NAMALWA (cell line): ENCODE measurements at regions not wholly inside any gene's neighbourhood (a gene's known extent, or its start where the extent isn't known, plus 50 kb on each side); places are given as distances from the start of the nearest gene placed in this dataset.

Source experiments
- DNase-seq: peaks from one replicate; pipeline ENCODE4 v3.0.0-alpha.2; 2015; ENCODE audit warnings: low spot score

DNA sequence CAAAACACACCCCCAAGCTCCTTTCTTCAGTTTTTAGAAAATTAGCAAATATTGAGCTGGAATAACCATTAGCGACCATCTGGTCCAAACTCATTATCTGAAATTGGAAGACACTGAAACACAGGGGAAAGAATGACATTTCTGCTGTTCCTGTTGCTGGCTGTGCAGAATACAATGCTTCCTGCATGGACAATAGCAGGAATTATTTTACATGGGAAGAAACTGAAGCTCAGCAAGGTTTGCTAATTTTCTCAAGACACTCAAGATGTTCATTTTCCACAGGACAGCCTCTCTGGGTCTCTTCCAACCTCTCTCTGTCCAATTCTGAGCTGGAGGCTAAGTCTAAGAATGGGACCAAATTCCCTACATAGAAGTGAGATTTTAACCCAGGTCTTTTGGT lies 81.9 kb upstream of the TNS3 start:
- no peak for DNase-seq

- DNase-seq = no peak
These were observed 81.3 kb upstream of the TNS3 start for GRCh38 chr7:47663213-47663612.

DNA sequence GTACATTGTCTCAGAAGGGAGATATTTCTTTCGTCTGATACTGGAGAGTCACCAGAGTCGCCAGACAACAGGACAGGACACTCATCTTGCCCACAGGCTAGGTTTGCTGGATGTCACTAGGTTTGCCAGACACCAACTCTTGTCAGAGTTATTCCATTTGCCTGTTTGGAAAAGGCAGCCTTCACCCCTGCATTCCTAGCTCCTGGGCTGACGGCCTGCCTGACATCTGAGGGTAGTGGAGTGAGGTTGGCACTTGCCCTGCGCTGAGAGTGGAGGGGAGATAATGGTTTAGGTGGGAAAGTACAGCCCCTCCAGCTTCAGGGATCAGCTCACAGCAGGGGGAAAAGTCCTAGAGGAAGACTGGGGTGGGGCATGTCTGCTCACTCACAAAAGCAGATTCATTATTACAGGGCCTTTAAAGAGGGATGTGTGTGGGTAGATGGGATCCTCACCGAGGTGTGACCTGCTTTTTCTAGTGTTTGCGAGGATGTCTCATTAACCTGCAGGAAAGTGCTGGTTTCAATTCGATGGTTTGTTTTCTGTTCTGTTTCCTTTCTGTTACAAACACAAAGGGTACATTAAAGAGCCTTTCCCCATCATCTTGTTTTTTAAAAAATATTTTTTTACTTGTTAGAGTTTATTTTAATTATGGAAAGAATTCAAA lies 79.3 kb upstream of the TNS3 start:
- DNase-seq = no peak

DNA sequence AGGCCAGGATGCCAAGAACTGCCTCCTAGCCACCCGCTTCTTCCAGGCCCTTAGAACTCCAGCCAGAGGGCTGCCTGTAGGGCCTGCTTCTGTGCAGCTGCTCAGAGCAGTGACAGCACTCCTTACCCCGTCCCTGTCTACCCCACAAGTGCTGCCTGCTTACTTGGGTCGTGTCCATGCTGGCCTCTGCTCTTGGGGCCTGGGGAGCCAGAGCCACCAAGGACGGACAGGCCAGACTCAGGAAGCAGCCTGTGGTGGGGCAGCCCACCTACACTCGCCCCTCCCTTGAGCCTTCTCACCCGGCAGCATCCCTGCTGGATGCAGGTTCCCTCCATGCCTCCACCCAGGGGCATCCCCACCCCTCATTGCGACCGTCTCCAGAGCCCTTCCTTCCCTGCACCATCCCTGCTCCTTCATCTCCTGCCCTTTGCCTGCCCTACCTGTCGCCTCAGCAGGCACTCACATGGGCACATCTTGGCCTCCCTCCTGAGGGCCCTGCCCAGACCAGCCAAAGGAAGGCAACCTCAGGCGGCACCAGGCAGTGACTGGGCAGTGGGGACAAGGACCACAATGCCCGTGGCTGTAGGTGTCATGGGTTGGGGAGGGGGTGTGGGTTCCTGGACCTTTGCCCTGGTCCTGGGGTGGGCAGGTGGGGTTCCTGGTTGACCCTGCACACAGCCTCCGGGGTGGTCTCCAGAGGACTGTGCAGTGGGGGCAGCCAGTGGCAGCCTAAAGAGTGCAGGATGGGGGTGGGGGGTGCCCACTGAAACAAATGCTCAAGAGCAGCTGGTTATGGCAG lies 78.0 kb upstream of the TNS3 start:
- DNase-seq = no peak

DNA sequence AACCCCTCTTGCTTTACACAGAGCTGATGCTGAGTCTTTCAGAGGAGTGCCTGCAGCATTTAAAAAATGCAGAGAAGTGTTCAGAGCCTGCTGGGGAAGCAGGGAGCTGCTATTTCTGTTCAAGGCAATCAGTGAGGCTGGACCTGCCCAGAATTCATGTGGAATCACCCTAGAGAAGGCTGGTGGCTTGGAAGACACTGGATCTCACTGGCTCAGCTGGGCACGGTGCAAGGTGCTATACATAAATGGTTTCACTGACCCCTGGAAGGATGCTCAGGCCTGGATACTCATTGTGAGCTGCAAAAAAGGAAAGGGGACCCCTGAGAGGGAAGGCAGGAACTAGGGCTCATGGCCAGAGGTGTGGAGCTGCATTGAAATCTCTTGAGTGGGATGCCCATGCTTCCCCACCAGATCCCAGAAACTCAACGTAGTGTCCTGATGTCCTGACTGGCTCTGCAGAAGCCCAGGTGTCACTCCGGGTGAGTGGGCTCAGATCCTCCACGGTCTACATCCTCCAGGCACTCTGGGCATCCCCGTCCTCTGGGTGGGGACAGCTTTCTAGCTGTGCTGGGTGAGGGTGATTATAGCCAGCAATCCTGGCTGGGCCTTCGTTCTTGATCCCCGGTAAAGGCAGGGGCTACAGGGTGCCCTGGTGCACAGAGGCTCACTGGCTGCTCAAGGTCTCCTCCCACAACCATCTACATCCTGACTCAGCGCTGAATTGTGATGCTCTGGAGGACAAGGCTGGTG lies 77.2 kb upstream of the TNS3 start:
- no peak for DNase-seq

DNA sequence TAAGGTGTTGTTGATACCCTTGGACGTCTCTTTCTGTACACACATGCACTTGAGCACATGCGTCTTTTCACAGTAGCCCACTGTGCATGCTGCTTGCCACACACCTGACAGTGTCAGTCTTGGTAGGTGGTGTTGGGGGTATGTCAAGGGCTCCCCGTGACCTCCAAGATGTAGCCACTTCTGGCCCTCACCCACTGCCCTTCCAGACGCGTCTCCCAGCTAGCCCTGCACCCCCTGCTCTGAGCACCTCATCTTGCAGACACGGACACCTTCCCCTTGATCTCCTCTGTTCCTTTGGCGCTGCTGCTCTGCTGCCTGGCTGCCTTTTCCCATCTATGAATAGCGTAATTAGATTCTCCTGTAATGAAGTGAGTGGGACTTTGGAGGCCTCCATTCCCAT lies 75.2 kb upstream of the TNS3 start:
- DNase-seq = no peak

DNA sequence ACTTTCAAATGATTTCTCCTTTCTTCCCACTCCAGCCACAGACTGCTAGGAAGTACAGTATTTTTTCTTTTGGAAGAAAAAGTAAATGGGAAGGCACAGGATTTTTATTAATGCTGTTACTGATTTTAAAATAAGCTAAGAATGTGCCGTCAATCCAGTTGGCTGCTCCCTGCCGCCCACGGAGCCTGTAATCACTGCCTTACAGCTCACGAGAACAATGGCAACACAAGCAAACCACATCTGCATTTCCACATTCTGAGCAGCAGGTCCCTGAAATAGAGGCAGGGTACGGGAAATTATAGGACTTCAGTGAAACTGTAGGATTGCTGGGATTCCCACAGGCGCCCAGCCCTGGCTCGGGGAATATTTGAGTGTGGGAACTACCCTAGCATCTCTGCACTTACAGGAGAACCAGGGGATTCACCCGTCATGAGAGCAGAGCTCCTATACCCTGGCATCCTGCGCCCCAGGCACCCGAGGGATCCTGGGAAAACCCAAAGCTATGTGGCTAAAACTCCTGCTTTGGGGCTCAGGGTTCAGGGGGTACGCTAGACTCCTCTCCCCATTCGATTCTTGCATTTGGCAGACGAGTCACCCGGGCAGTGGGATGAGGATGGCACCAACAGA lies 72.9 kb upstream of the TNS3 start:
- no peak for DNase-seq

- no peak for DNase-seq
These were observed 71.9 kb upstream of the TNS3 start for GRCh38 chr7:47653550-47654411.

DNA sequence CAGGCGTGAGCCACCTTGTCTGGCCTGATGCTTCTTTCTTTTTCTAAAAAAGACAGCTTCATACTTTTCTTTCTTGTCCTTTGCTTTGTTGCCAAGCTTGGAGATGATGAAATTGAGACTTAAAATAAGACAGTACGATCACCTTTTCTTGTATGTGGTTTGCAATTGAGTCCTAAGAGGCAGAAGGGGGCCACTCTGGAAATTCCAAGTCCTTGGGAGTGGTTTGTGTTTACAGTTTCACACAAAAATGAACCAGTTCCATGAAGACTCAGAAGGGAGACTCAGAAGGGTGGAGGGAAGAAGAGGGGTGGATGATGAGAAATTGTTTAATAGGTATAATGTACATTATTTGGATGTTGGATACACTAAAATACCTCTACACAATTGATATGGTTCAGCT lies 70.7 kb upstream of the TNS3 start:
- no peak for DNase-seq

GRCh38 chr7:47651355-47652317 lies 69.7 kb upstream of the TNS3 start:
- no peak for DNase-seq

DNA sequence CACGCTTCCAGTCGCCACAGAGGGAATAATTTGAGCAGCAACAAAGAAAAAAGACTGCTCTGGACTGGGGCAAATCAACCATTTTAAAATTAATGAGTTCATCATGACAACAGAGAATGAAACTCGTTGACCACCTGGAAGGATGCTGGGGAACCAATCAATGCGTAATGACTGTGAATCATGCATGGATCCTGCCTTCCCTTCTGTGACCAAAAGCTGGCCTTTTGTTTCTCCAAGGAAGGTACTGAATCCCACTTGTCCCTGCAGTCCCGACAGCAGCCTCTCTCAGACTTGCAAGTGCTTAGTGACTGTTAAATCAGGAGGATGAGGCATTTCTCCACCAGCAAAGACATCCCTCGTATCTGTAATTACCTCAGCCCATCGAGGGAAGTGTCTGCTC lies 68.0 kb upstream of the TNS3 start:
- DNase-seq = no peak

DNA sequence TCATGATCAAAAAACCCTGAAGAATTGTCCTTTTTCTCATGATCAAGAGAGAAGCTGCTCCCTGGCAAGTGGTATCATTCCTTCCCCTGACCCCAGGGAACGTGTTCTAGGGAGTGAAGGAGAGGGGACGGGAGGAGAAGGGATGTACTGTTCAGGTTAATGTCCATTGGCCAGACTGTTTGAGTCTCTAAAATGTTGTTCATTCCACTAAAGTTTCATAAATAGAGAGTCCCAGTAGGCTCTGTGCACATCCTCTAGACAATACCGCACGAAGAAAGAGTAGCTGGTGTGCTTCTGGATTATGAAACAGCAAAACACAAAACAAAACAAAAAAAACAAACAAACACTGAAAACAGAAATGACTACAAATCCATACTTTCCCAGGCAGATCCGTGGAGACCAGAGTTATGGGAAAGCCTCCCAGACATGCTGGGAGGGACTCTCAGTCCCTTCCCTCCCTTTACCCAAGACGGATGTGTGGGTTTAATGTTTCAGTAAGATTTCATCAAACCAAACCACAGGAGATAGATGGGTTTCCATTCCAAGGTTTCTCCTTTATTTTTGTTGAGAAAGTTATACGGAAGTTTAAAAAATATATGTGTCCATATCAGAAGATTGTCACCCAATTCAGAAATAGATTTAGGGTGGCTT lies 66.5 kb upstream of the TNS3 start:
- DNase-seq = no peak

- no peak for DNase-seq
These were observed 66.0 kb upstream of the TNS3 start for GRCh38 chr7:47647918-47648250.

DNA sequence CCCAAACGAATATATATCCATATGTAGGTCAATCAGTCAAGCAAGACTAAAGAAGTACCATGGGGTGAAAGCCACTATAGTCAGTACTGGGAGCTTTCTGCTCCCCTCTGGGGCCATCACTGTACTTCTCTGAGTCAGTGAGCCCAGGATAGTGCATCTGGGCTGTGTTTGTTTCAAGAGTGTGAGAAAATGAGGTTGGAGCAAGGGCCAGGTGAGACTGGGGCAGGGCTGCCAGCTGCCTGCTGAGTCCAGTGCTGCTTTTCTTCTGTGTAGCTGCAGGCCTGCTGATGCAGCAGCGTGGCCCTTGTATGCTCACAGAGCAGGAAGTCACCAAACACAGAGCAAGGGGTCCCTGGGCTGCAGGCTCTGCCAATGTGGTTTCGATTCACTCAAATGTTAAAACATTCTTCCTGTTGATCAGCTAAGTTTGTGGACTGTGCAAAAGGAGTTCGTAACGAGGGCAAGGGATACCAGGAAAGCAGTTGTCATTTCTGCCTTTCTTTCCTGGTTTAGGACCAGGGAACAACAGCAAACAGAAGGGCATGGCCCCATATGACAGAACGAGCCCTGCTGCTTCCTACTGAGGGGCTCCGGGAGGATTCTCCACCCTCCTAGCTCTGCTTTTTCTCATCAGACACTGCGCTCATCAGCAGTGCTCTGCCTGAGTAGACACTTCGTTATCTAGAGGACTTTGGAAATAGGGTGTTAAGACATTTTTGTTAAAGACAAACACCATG lies 65.4 kb upstream of the TNS3 start:
- DNase-seq = peak; percentile 55

DNA sequence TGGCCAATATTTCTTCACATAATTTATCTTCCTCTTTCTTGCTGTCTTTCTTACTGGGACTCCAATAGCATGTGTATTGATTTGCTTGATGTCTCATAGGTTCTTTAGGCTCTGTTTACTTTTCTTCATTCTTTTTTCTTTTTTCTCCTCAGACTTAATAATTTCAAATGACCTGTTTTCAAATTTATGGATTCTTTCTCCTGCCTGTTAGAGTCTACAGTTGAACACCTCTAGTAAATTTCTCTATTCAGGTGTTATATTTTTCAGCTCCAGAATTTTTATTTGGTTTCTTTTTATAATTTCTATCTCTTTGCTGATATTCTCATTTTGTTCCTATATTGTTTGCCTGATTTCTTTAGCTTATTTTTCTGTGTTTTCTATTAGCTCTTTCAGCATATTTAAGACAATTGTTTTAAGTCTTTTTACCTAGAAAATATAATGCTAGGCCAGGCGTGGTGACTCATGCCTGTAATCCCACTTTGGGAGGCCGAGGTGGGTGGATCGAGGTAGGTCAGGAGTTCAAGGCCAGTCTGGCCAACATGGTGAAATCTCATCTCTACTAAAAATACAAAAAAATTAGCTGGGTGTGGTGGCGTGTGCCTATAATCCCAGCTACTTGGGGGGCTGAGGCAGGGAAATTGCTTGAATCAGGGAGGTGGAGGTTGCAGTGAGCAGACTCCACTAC lies 61.9 kb upstream of the TNS3 start:
- DNase-seq = no peak

DNA sequence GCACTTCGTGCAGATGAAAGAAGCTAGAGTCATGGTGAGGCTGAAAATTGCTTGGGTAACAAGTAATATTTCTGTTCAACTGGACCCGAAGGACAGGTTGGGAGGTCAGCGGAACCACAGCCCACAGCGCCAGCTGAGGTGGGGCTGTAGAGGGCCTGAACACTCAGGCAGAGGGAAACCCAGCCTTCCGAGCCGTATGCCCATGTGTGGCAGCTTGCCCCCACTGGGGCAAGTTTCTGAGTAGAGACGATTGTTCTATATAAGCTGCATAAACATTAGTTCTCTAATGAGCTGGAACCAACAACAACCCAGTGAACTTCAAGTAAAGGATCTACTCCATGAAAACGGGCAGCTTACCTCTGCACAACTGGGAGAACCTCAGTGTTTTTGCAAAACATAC lies 58.4 kb upstream of the TNS3 start:
- no peak for DNase-seq

DNA sequence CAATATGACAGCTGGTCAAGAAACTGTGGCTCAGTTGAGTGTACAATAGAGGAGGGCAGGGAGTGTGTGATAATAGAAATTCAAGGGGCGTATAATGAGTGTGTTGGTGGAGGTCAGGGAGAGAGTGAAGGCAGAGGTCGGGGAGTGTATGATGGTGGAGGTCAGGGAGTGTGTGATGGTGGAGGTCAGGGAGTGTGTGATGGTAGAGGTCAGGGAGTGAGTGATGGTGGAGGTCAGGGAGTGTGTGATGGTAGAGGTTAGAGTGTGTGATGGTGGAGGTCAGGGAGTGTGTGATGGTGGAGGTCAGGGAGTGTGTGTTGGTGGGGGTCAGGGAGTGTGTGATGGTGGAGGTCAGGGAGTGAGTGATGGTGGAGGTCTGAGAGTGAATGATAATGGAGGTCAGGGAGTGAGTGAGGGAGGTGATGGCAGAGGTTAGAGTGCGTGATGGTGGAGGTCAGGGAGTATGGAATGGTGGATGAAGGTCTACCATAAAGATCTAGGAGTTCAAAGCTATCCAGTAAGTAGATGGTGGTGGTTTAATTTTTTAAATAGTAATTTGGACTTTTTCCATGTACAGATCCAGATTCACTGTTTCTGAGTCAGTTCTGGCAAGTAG lies 57.7 kb upstream of the TNS3 start:
- DNase-seq = no peak

DNA sequence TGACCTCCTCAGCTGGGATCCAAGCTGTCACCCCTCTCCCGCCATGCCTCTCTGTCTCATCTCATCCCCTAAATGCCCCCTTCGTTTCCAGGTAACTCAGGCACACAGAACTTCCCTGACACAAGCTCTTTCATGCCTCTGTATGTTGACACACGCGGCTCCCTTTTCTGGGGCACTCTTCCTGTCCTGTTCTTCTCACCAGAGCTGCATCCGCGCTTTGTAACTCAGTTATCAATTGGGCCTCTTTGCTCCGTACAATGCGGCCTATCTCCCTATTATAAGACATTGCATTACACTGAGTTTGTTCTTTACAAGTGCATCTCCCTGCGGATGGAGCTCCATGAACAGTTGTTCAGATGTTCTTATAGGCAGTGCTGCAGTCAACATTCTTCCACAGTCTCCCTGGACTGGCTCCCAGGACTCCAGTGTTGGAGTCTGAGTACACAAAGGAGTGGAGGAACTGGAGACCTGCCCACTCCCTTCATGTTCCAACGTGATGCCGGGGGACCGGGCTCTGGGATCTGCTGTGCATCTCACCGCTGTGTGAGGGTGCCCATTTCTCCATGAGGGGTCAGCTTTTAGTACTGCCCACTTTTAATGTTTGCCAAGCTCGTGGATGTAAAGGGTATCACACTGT lies 56.9 kb upstream of the TNS3 start:
- DNase-seq = no peak
